Small intestine (tissue), 7 donors: ENCODE measurements at regions not wholly inside any gene's neighbourhood (a gene's known extent, or its start where the extent isn't known, plus 50 kb on each side); places are given as distances from the start of the nearest gene placed in this dataset.
A peak's percentile ranks its signal among the peaks of the same experiment; 100 is the strongest.

ENCODE experiments used
- DNase-seq, 2 donors: peaks; one replicate each; pipeline versions ENCODE4 v3.0.0 to v3.0.0-alpha.2; 2013
- FAIRE-seq: peaks from 2 replicates; lab custom pipeline; 2012; peaks lifted over from hg19 to GRCh38; lab: Jason Lieb, UNC
- H3K27ac ChIP-seq, 3 donors: one replicate each; pipeline ENCODE4 v1.5.1; 2013; ENCODE audit warnings: low read length in 2 of 3, mild to moderate bottlenecking in 2 of 3, control low read depth in 1 of 3, inconsistent platforms in 1 of 3, low read depth in 1 of 3, moderate library complexity in 1 of 3
- H3K27me3 ChIP-seq, 3 donors: one replicate each; pipeline ENCODE4 v1.6.1; 2013; ENCODE audit warnings: low read length in 3 of 3, inconsistent platforms in 1 of 3; ENCODE audit not compliant: control insufficient read depth in 3 of 3, insufficient read depth in 3 of 3
- H3K36me3 ChIP-seq, 3 donors: one replicate each; pipeline ENCODE4 v1.6.1; 2013; ENCODE audit warnings: low read length in 3 of 3, inconsistent platforms in 1 of 3, low read depth in 1 of 3, mild to moderate bottlenecking in 1 of 3, moderate library complexity in 1 of 3; ENCODE audit not compliant: control insufficient read depth in 3 of 3, insufficient read depth in 2 of 3
- H3K4me1 ChIP-seq, 3 donors: one replicate each; pipeline ENCODE4 v1.6.1; 2013; ENCODE audit warnings: low read length in 2 of 3, inconsistent platforms in 1 of 3, low read depth in 1 of 3, mild to moderate bottlenecking in 1 of 3, moderate library complexity in 1 of 3; ENCODE audit not compliant: control insufficient read depth in 3 of 3, insufficient read depth in 2 of 3
- H3K4me3 ChIP-seq, 3 donors: one replicate each; pipeline ENCODE4 v1.5.1; 2013; ENCODE audit warnings: low read length in 3 of 3, control low read depth in 1 of 3, inconsistent platforms in 1 of 3, low read depth in 1 of 3, mild to moderate bottlenecking in 1 of 3, moderate library complexity in 1 of 3
- H3K9me3 ChIP-seq, 2 donors: one replicate each; pipeline ENCODE4 v1.6.1; 2013; ENCODE audit warnings: low read depth in 1 of 2, low read length in 1 of 2; ENCODE audit not compliant: control insufficient read depth in 2 of 2, insufficient read depth in 1 of 2
- WGBS, 3 donors: extraction: QIAGEN DNeasy Blood & Tissue Kit; methylation state at CpG; one replicate each; pipeline ENCODE4 v1.1.7; 2013; 5-methylcytosine and 5-hydroxymethylcytosine counted together
- donor health status: healthy with polysubstance abuse.
- donor health status: control.
- donor health status: control.
- donor health status: Bipolar disorder and iron deficiency.
- donor health status: healthy.

DNA sequence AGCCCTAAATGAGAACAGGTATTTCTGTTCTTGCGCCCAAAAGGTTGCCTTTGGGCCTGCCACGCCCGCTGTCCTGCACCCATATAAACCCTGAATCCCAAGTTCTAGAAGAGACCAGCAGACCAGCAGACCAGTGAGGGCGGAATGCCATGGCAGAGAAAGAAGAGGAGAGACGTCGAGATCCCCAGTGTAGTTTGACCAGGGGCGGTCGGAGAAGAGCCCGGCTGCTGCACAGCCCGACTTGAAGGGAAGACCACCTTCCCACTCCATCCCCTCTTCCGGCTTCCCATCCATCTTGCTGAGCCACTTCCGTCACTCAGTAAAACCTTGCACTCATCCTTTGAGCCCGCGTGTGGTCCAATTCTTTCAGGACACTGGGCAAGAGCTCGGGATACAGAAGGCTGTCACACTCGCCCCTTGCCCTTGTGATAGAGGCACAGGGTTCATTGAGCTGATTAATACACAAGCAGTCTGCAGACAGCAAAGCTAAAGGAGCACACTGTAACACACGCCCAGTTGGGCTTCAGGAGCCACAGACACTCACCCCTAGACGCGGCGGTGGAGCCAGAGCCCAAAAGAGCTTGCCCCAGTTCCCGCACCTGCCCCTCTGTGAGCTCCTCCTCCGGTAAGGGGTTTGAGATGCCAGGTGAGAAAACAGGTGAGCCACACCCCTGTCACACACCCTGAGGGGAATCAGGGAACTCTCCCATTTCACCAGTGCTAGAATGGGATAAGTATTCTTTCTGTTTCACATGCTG, 230.8 kb downstream of the PCDH10 start:
- DNase-seq: no peak
- Histone ChIP-seq H3K27ac (no peak overlapping the region), H3K27me3 (no peaks in the 10 kb centered on the region), H3K36me3 (no peaks in the 10 kb centered on the region), H3K4me1 (no peaks in the 10 kb centered on the region), H3K9me3 (peaks cover 0 to 3% of the 10 kb centered on the region in 2 donors), H3K4me3 (no peak overlapping the region)
- FAIRE-seq: no peak
- WGBS, 3 donors: 84 to 90% (median 88%) methylated on average over 22 of the region's 22 CpGs

DNA sequence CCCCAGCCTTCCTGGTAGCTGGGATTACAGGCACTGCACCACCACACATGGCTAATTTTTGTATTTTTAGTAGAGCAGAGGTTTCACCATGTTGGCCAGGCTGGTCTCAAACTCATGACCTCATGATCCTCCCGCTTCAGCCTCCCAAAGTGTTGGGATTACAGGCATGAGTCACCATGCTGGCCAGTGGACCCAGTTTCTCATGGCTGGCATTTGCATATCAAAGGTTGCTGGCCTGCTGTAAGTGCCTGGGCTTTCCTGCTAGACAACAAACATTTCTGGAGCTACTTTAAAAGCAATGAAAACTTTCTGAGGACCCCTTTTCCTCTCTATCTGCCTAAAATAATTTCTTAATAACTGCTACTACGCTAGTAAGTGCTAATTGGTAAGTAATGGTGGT, 228.2 kb downstream of the PCDH10 start:
- no peak for DNase-seq
- no peak for FAIRE-seq
- H3K4me3 ChIP-seq: no peak overlapping the region
- no peaks in the 10 kb centered on the region for H3K27me3 ChIP-seq
- peaks cover 0 to 3% of the 10 kb centered on the region in 2 donors for H3K9me3 ChIP-seq
- H3K36me3 ChIP-seq: no peaks in the 10 kb centered on the region
- WGBS, 3 donors: 73 to 89% (median 79%) methylated on average over 2 of the region's 2 CpGs
- H3K27ac ChIP-seq: no peak overlapping the region
- H3K4me1 ChIP-seq: no peaks in the 10 kb centered on the region

DNA sequence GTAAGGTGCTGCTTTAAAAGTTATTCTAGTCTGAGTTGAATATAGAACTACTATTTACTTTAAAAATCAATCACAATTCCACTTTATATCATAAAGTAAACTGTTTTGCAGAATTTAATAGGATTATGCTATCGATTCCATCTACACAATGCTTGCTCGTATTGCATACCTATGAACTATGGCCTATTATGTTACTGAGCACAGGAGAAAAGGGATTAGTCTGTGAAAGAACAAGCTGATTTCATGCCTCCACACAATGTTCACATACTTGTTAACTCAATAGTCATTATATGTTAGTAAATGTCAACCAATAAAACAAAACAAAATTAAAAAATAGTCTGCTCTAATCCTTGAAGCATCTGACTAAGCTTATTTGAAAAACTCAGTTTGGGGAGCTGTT, 223.6 kb downstream of the PCDH10 start:
- no peak overlapping the region for H3K4me3 ChIP-seq
- H3K27me3 ChIP-seq: no peaks in the 10 kb centered on the region
- H3K27ac ChIP-seq: no peak overlapping the region
- WGBS, 3 donors: 18 to 64% (median 41%) methylated on average over 2 of the region's 2 CpGs
- FAIRE-seq (no peak), DNase-seq (no peak)
- no peaks in the 10 kb centered on the region for H3K4me1 ChIP-seq
- H3K9me3 ChIP-seq: peaks cover 0 to 3% of the 10 kb centered on the region in 2 donors
- no peaks in the 10 kb centered on the region for H3K36me3 ChIP-seq

DNA sequence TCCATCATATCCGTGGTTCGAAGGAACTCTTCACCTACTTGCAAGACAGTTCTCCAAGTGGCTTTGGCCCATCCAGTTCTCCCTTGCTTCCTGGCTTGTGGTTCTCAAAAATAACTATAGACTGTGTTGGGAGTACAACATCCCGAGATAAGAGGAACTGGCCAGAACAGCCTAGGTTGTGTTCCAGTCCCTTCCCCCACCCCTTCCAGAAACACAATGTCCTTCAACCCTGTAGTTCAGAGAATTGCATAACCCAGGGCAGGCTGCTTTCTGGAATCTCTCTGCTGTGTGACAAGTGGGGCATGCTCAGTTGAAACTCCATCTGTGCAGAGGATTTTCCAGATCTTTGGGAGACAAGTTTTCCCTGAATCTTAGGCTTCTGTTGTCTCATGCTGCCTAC, 206.5 kb downstream of the PCDH10 start:
- Histone ChIP-seq H3K36me3 (no peaks in the 10 kb centered on the region), H3K27ac (no peak overlapping the region), H3K4me3 (no peak overlapping the region), H3K27me3 (no peaks in the 10 kb centered on the region), H3K4me1 (no peaks in the 10 kb centered on the region), H3K9me3 (peaks cover 0 to 2% of the 10 kb centered on the region in 2 donors)
- no peak for DNase-seq
- 74 to 85% (median 82%) methylated on average over 3 of the region's 3 CpGs for WGBS, 3 donors
- no peak for FAIRE-seq

DNA sequence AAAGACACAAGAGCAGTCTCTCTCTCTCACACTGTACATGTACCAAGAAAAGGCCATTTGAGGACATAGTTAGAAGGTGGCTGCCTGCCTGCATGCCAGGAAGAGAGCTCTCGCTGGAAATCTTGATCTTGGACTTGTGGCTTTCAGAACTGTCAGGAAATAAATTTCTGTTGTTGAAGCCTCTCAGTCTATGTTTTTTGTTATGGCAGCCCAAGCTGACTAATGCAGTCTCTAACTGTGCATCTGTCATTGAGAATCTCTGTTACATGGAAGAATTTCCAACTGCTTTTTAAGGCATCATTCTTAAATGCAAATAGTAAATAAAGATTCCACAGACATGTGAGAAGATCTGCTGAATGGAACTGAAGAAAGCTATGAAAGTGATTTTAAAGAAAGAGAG, 198.3 kb downstream of the PCDH10 start:
- no peak for FAIRE-seq

GRCh38 chr4:133324491-133324890, 175.4 kb downstream of the PCDH10 start:
- Histone ChIP-seq H3K27ac (no peak overlapping the region), H3K36me3 (no peaks in the 10 kb centered on the region), H3K27me3 (no peaks in the 10 kb centered on the region), H3K4me1 (no peaks in the 10 kb centered on the region), H3K4me3 (no peak overlapping the region), H3K9me3 (no peaks in the 10 kb centered on the region)
- 50 to 76% (median 64%) methylated on average over 1 of the region's 1 CpG for WGBS, 3 donors
- DNase-seq: no peak
- no peak for FAIRE-seq

More for the DNA sequence above, 198.3 kb downstream of the PCDH10 start:
- Histone ChIP-seq H3K4me3 (no peak overlapping the region), H3K36me3 (no peaks in the 10 kb centered on the region), H3K27ac (no peak overlapping the region), H3K9me3 (peaks cover 0 to 2% of the 10 kb centered on the region in 2 donors), H3K4me1 (no peaks in the 10 kb centered on the region), H3K27me3 (no peaks in the 10 kb centered on the region)
- DNase-seq: no peak
- WGBS, 3 donors: 49 to 71% (median 70%) methylated on average over 1 of the region's 1 CpG

DNA sequence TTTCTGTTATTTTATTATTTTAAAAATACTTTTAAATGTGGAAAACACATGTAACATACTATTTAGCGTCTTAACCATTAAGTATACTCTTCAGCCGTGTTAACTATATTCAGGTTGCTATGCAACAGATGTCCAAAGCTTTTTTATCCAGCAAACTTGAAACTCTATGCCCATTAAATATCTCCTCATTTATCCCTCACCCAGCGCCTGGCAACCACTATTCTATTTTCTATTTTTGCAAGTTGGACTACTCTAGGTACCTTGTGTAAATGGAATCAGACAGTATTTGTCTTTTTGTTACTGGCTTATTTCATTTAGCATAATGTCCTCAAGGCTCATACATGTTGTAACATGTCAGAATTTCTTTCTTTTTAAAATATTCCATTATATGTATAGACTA, 174.6 kb downstream of the PCDH10 start:
- 84 to 94% (median 85%) methylated on average over 3 of the region's 3 CpGs for WGBS, 3 donors
- Histone ChIP-seq H3K9me3 (no peaks in the 10 kb centered on the region), H3K4me1 (no peaks in the 10 kb centered on the region), H3K27ac (no peak overlapping the region), H3K4me3 (no peak overlapping the region), H3K27me3 (no peaks in the 10 kb centered on the region), H3K36me3 (no peaks in the 10 kb centered on the region)
- no peak for DNase-seq
- no peak for FAIRE-seq

GRCh38 chr4:133320576-133321170, 171.6 kb downstream of the PCDH10 start:
- Histone ChIP-seq H3K4me3 (no peak overlapping the region), H3K27me3 (no peaks in the 10 kb centered on the region), H3K4me1 (no peaks in the 10 kb centered on the region), H3K9me3 (no peaks in the 10 kb centered on the region), H3K36me3 (no peaks in the 10 kb centered on the region), H3K27ac (no peak overlapping the region)
- peak; percentile 0 to 24 for DNase-seq
- WGBS, 3 donors: 5 to 16% (median 9%) methylated on average over 2 of the region's 2 CpGs
- FAIRE-seq: no peak
